HepG2 (cell line): ENCODE measurements at regions not wholly inside any gene's neighbourhood (a gene's known extent, or its start where the extent isn't known, plus 50 kb on each side); places are given as distances from the start of the nearest gene placed in this dataset.

Experiments used
- ATAC-seq: fragments of 200-7000 bp; cut with Tn5 transposase; 3 replicates; pipeline ENCODE4 v1.9.1; 2020; ENCODE audit warnings: mild to moderate bottlenecking, moderate library complexity
- BruUV-seq: library from RNA; stranded (reverse); fragments of 400-500 nt; replicated peaks from 2 replicates; lab custom pipeline; 2021; lab: Mats Ljungman, UMichigan
- CTCF ChIA-PET: fragments of 300-600 bp; formaldehyde crosslinking; extraction: SDS; loops from one replicate; lab custom pipeline; 2021; ENCODE audit warnings: low total read pairs, inconsistent platforms, low intra/inter-chr PET ratio; lab: Yijun Ruan, JAX
- POLR2A ChIA-PET: fragments of 350-600 bp; sonication (Branson Sonifier 250); formaldehyde crosslinking; loops from one replicate; lab custom pipeline; 2020; ENCODE audit warnings: antibody characterized with exemption, inconsistent platforms; lab: Yijun Ruan, JAX
- DNase-seq: peaks from one replicate; pipeline ENCODE4 v3.0.0-alpha.2; 2015; ENCODE audit warnings: low spot score
- FAIRE-seq: peaks from 3 replicates; lab custom pipeline; 2011; peaks lifted over from hg19 to GRCh38; lab: Jason Lieb, UNC
- H2AFZ ChIP-seq: one replicate; pipeline ENCODE4 v1.6.1; 2011; ENCODE audit warnings: low read length, inconsistent platforms
- H3K27ac ChIP-seq: fragments of 300-600 bp; 3 replicates; pipeline ENCODE4 v1.8.0; 2011; ENCODE audit warnings: mixed run types, mild to moderate bottlenecking, mixed read lengths, low read length, inconsistent platforms; ENCODE audit not compliant: insufficient read depth; ENCODE audit errors: extremely low read length
- H3K27me3 ChIP-seq, 2 experiments: fragments of 200-600 bp in 1 of 2; 2 replicates in 1 of 2; 3 replicates in 1 of 2; pipeline versions ENCODE4 v1.6.0 to v1.8.0; 2011; ENCODE audit warnings: low read length in 2 of 2, mild to moderate bottlenecking in 2 of 2, moderate library complexity in 2 of 2, inconsistent platforms in 1 of 2; ENCODE audit not compliant: insufficient read depth in 2 of 2, control insufficient read depth in 1 of 2
- H3K36me3 ChIP-seq, 2 experiments: fragments of 200-600 bp in 1 of 2; replicated peaks in 1 of 2; 2 replicates in 1 of 2; 3 replicates in 1 of 2; pipeline versions ENCODE4 v1.5.1 to v1.8.0; 2011; ENCODE audit warnings: low read length in 2 of 2, inconsistent platforms in 1 of 2; ENCODE audit not compliant: insufficient read depth in 2 of 2, control insufficient read depth in 1 of 2
- H3K4me1 ChIP-seq: 2 replicates; pipeline ENCODE4 v1.5.1; 2012; ENCODE audit warnings: low read length, inconsistent platforms; ENCODE audit not compliant: insufficient read depth
- H3K4me2 ChIP-seq: 2 replicates; pipeline ENCODE4 v1.6.0; 2011; ENCODE audit warnings: low read depth, low read length, inconsistent platforms
- H3K4me3 ChIP-seq, 3 experiments: fragments of 200-600 bp in 1 of 3; sonication (generic), shearing (Covaris generic) in 1 of 3; replicated peaks in 1 of 3; 2 replicates each; pipeline ENCODE4 v1.5.1; 2011 to 2016; ENCODE audit warnings: low read length in 3 of 3, inconsistent platforms in 2 of 3, low read depth in 2 of 3, mild to moderate bottlenecking in 2 of 3, control low read depth in 1 of 3, mixed read lengths in 1 of 3; ENCODE audit not compliant: insufficient read depth in 1 of 3
- H3K79me2 ChIP-seq: one replicate; pipeline ENCODE4 v1.6.1; 2011; ENCODE audit warnings: low read length, inconsistent platforms; ENCODE audit not compliant: insufficient read depth
- H3K9ac ChIP-seq: 2 replicates; pipeline ENCODE4 v1.6.0; 2011; ENCODE audit warnings: mild to moderate bottlenecking, low read depth, low read length, inconsistent platforms; ENCODE audit not compliant: insufficient read depth
- H3K9me3 ChIP-seq: 2 replicates; pipeline ENCODE4 v1.5.1; 2012; ENCODE audit warnings: mild to moderate bottlenecking, low read length
- H4K20me1 ChIP-seq: 2 replicates; pipeline ENCODE4 v1.6.0; 2011; ENCODE audit warnings: inconsistent platforms, mild to moderate bottlenecking, low read length, moderate library complexity; ENCODE audit not compliant: insufficient read depth
- DNMT1 ChIP-seq: sonication (generic); formaldehyde crosslinking; IDR thresholded peaks from 2 replicates; pipeline ENCODE4 v1.5.1; 2020; ENCODE audit warnings: mild to moderate bottlenecking, missing genetic modification reagents
- GFI1 ChIP-seq: sonication (generic); formaldehyde crosslinking; IDR thresholded peaks from 2 replicates; pipeline ENCODE4 v1.5.0; 2020; ENCODE audit warnings: missing genetic modification reagents, mild to moderate bottlenecking, borderline replicate concordance
- MAZ ChIP-seq, 2 experiments: sonication (generic) in 1 of 2; formaldehyde crosslinking in 1 of 2; IDR thresholded peaks; 2 replicates each; pipeline versions ENCODE4 v1.5.0 to v1.6.1; 2012 to 2020; ENCODE audit warnings: low read depth in 2 of 2, mild to moderate bottlenecking in 2 of 2, borderline replicate concordance in 1 of 2, improper control_type of control experiment in 1 of 2, low read length in 1 of 2, missing genetic modification reagents in 1 of 2, moderate library complexity in 1 of 2
- NBN ChIP-seq: fragments of 450-650 bp; conservative IDR thresholded peaks from 2 replicates; pipeline ENCODE4 v1.6.1; 2017
- ZKSCAN5 ChIP-seq: sonication (generic); formaldehyde crosslinking; IDR thresholded peaks from 2 replicates; pipeline ENCODE4 v1.5.1; 2020; ENCODE audit warnings: mild to moderate bottlenecking, missing genetic modification reagents
- ZNF136 ChIP-seq: sonication (generic); formaldehyde crosslinking; IDR thresholded peaks from 2 replicates; pipeline ENCODE4 v1.8.1; 2022; ENCODE audit warnings: low read depth, mild to moderate bottlenecking, moderate library complexity, missing genetic modification reagents
- ZNF20 ChIP-seq: sonication (generic); formaldehyde crosslinking; IDR thresholded peaks from 2 replicates; pipeline ENCODE4 v1.4.0; 2020; ENCODE audit warnings: mild to moderate bottlenecking, moderate library complexity, missing genetic modification reagents
- ZNF205 ChIP-seq: IDR thresholded peaks from 2 replicates; pipeline ENCODE4 v1.6.1; 2018; ENCODE audit warnings: missing biosample characterization, missing genetic modification reagents
- ZNF251 ChIP-seq: sonication (generic); formaldehyde crosslinking; IDR thresholded peaks from 2 replicates; pipeline ENCODE4 v1.9.0; 2021; ENCODE audit warnings: mild to moderate bottlenecking, missing genetic modification reagents
- ZNF564 ChIP-seq: sonication (generic); formaldehyde crosslinking; IDR thresholded peaks from 2 replicates; pipeline ENCODE4 v1.8.1; 2023; ENCODE audit warnings: mild to moderate bottlenecking, missing genetic modification reagents
- WGBS: methylation state at CpG from one replicate; pipeline ENCODE4 v1.1.6; 2017; ENCODE audit warnings: low lambda C conversion rate; 5-methylcytosine and 5-hydroxymethylcytosine counted together
- in situ Hi-C: cut with HindIII; loops from 2 replicates; pipeline ENCODE4 v1.10.0; 2017; ENCODE audit warnings: low pct_unique_long_range_greater_than_20kb; ENCODE audit not compliant: extremely low pct_ligation_motif_present
- intact Hi-C: fragments of 100-400 bp; cut with micrococcal nuclease; formaldehyde crosslinking; loops from one replicate; pipeline ENCODE4 v1.10.0; 2022; ENCODE audit not compliant: unreplicated experiment
- TF ChIP-seq, protein P1 (sequence below): sonication (generic); formaldehyde crosslinking; IDR thresholded peaks from 2 replicates; pipeline ENCODE4 v1.8.1; 2023; ENCODE audit warnings: mild to moderate bottlenecking, missing genetic modification reagents
- TF ChIP-seq, protein P2 (sequence below): IDR thresholded peaks from 2 replicates; pipeline ENCODE4 v1.6.1; 2012; ENCODE audit warnings: inconsistent platforms
- TF ChIP-seq, protein P3 (sequence below): sonication (generic); formaldehyde crosslinking; IDR thresholded peaks from 2 replicates; pipeline ENCODE4 v1.9.0; 2022; ENCODE audit warnings: missing genetic modification reagents, mild to moderate bottlenecking, borderline replicate concordance
- TF ChIP-seq, protein P4 (sequence below): IDR thresholded peaks from 2 replicates; pipeline ENCODE4 v1.6.1; 2018; ENCODE audit warnings: missing genetic modification reagents
- TF ChIP-seq, protein P5 (sequence below): sonication (generic); formaldehyde crosslinking; IDR thresholded peaks from 2 replicates; pipeline ENCODE4 v1.5.1; 2020; ENCODE audit warnings: mild to moderate bottlenecking, missing genetic modification reagents, borderline replicate concordance

DNA sequence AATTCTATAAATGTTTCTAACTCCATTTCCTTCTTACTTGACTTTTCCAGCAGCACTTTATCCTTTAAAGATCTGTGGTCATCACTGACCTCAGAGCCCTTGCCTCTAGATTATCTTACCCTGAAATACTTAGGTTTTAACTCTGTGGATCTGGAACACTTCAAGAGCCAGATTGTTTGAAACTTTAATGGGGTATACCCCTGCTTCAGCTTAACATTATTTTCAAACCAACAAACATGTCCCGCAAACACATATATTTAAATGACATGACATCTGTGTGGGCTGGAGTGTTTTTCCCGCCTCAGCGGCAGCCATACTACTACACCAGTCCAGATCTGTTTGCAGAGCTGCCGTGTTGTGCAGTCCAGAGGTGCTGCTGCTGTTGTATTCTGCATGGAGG is 252.0 kb upstream of the TPM1 start:
- Histone ChIP-seq H3K9me3 (no peaks in the 10 kb centered on the region), H3K4me2 (no peak overlapping the region), H3K27ac (no peak overlapping the region), H2AFZ (no peak overlapping the region), H3K9ac (no peak overlapping the region), H3K4me1 (no peaks in the 10 kb centered on the region), H3K79me2 (no peaks in the 10 kb centered on the region), H4K20me1 (no peaks in the 10 kb centered on the region), H3K36me3 (no peaks in the 10 kb centered on the region), H3K4me3 (no peak overlapping the region), H3K27me3 (no peaks in the 10 kb centered on the region)
- DNase-seq (no peak), ATAC-seq (no peak), FAIRE-seq (no peak)
- 95% methylated on average over 4 of the region's 4 CpGs for WGBS
- no TSS peak for BruUV-seq
- ChIA-PET POLR2A (no interaction called here), CTCF (no interaction called here)
- TF ChIP-seq ZKSCAN5 (CRISPR knock-in tag) (no peak), ZNF564 (CRISPR knock-in tag) (no peak), NBN (no peak), DNMT1 (CRISPR knock-in tag) (no peak), ZNF20 (CRISPR knock-in tag) (no peak), ZNF136 (CRISPR knock-in tag) (no peak), ZNF251 (CRISPR knock-in tag) (no peak), MAZ (IDR thresholded peaks at IDR 0.05; ENCODE audit: borderline replicate concordance, low read depth, low read length) (no peak), MAZ (CRISPR knock-in tag; IDR thresholded peaks at IDR 0.05; ENCODE audit: low read depth) (no peak)
- TF ChIP-seq, protein P1, sequence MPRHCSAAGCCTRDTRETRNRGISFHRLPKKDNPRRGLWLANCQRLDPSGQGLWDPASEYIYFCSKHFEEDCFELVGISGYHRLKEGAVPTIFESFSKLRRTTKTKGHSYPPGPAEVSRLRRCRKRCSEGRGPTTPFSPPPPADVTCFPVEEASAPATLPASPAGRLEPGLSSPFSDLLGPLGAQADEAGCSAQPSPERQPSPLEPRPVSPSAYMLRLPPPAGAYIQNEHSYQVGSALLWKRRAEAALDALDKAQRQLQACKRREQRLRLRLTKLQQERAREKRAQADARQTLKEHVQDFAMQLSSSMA = no peak
- intact Hi-C loops (no loop called here), in situ Hi-C loops (loop anchor here (25.0 kb wide), 1 partner anchor 622 kb away; no protein-coding TSS in a partner anchor)

DNA sequence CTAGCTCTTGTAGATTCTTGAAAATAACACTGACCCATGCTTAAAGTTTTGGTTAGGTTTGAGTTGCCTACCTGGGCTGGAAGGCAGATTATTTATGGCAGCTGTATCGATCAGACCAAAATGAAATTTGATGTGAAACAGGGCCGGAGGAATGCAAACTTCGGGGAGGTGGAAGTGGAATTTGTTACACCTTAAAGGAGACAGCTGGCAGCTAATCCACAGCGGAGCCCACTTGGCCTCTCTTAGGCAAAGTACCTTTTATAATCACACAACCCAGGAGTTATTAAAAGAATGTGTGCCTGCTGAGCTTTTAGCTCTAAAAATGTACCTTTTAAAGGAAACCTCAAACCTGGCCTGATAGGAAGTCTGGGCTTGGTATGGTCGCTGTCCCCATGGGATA is 250.9 kb upstream of the TPM1 start:
- Histone ChIP-seq H3K9me3 (no peaks in the 10 kb centered on the region), H3K27me3 (no peaks in the 10 kb centered on the region), H3K27ac (no peak overlapping the region), H3K4me3 (no peak overlapping the region), H3K4me1 (no peaks in the 10 kb centered on the region), H3K4me2 (no peak overlapping the region), H3K36me3 (no peaks in the 10 kb centered on the region; a peak in 1 of 5 replicates), H3K9ac (no peak overlapping the region), H2AFZ (no peak overlapping the region), H3K79me2 (no peaks in the 10 kb centered on the region), H4K20me1 (no peaks in the 10 kb centered on the region)
- FAIRE-seq (no peak), ATAC-seq (no peak), DNase-seq (no peak)
- intact Hi-C loops (no loop called here), in situ Hi-C loops (loop anchor here (25.0 kb wide), 1 partner anchor 621 kb away; no protein-coding TSS in a partner anchor)
- POLR2A ChIA-PET = no interaction called here
- 95% methylated on average over 5 of the region's 5 CpGs for WGBS
- CTCF ChIA-PET = no interaction called here
- BruUV-seq = no TSS peak
- TF ChIP-seq, protein P2, sequence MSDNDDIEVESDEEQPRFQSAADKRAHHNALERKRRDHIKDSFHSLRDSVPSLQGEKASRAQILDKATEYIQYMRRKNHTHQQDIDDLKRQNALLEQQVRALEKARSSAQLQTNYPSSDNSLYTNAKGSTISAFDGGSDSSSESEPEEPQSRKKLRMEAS = no peak
- TF ChIP-seq, protein P3, sequence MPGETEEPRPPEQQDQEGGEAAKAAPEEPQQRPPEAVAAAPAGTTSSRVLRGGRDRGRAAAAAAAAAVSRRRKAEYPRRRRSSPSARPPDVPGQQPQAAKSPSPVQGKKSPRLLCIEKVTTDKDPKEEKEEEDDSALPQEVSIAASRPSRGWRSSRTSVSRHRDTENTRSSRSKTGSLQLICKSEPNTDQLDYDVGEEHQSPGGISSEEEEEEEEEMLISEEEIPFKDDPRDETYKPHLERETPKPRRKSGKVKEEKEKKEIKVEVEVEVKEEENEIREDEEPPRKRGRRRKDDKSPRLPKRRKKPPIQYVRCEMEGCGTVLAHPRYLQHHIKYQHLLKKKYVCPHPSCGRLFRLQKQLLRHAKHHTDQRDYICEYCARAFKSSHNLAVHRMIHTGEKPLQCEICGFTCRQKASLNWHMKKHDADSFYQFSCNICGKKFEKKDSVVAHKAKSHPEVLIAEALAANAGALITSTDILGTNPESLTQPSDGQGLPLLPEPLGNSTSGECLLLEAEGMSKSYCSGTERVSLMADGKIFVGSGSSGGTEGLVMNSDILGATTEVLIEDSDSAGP (CRISPR knock-in tag) = no peak
- TF ChIP-seq, protein P4, sequence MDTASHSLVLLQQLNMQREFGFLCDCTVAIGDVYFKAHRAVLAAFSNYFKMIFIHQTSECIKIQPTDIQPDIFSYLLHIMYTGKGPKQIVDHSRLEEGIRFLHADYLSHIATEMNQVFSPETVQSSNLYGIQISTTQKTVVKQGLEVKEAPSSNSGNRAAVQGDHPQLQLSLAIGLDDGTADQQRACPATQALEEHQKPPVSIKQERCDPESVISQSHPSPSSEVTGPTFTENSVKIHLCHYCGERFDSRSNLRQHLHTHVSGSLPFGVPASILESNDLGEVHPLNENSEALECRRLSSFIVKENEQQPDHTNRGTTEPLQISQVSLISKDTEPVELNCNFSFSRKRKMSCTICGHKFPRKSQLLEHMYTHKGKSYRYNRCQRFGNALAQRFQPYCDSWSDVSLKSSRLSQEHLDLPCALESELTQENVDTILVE = no peak
- TF ChIP-seq, protein P5, sequence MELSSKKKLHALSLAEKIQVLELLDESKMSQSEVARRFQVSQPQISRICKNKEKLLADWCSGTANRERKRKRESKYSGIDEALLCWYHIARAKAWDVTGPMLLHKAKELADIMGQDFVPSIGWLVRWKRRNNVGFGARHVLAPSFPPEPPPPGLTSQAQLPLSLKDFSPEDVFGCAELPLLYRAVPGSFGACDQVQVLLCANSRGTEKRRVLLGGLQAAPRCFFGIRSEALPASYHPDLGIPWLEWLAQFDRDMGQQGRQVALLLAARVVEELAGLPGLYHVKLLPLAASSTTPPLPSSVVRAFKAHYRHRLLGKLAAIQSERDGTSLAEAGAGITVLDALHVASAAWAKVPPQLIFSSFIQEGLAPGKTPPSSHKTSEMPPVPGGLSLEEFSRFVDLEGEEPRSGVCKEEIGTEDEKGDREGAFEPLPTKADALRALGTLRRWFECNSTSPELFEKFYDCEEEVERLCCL (CRISPR knock-in tag) = no peak
- TF ChIP-seq ZNF205 (CRISPR knock-in tag) (no peak), GFI1 (no peak)
